ENCODE measurements at regions not wholly inside any gene's neighbourhood (a gene's known extent, or its start where the extent isn't known, plus 50 kb on each side); places are given as distances from the start of the nearest gene placed in this dataset.

- TF ChIP-seq CTCF (IDR thresholded peaks at IDR 0.05 in 4 of 5, conservative IDR thresholded peaks at IDR 0.05 in 1 of 5): no peak
- no peak for TF ChIP-seq POLR2A (IDR thresholded peaks at IDR 0.05)
Observed at GRCh38 chr14:104235686-104236085, 97.3 kb downstream of the KIF26A start.
